ENCODE measurements at regions not wholly inside any gene's neighbourhood (a gene's known extent, or its start where the extent isn't known, plus 50 kb on each side); places are given as distances from the start of the nearest gene placed in this dataset.
"Not testable (repeated sequence)": the region's sequence is repeated elsewhere in the genome, so short reads cannot be mapped to it uniquely, and the experiment has no call there.

- TF ChIP-seq ZNF30 (CRISPR knock-in tag; IDR thresholded peaks at IDR 0.05); ZNF12 (CRISPR knock-in tag; IDR thresholded peaks at IDR 0.05); POLR2AphosphoS5 (IDR thresholded peaks at IDR 0.05; ENCODE audit: low read depth, low read length); POLR2A (IDR thresholded peaks at IDR 0.05; ENCODE audit: insufficient read depth in 1 of 2, low read depth in 2 of 2, low read length in 2 of 2); ZNF670 (CRISPR knock-in tag; IDR thresholded peaks at IDR 0.05; ENCODE audit: borderline replicate concordance); ZNF44 (CRISPR knock-in tag; IDR thresholded peaks at IDR 0.05); JUNB (CRISPR knock-in tag; IDR thresholded peaks at IDR 0.05; ENCODE audit: borderline replicate concordance); RAD51 (IDR thresholded peaks at IDR 0.05; ENCODE audit: borderline replicate concordance); ZNF773 (CRISPR knock-in tag; IDR thresholded peaks at IDR 0.05; ENCODE audit: borderline replicate concordance): not testable (repeated sequence)
- TF ChIP-seq, protein P1, sequence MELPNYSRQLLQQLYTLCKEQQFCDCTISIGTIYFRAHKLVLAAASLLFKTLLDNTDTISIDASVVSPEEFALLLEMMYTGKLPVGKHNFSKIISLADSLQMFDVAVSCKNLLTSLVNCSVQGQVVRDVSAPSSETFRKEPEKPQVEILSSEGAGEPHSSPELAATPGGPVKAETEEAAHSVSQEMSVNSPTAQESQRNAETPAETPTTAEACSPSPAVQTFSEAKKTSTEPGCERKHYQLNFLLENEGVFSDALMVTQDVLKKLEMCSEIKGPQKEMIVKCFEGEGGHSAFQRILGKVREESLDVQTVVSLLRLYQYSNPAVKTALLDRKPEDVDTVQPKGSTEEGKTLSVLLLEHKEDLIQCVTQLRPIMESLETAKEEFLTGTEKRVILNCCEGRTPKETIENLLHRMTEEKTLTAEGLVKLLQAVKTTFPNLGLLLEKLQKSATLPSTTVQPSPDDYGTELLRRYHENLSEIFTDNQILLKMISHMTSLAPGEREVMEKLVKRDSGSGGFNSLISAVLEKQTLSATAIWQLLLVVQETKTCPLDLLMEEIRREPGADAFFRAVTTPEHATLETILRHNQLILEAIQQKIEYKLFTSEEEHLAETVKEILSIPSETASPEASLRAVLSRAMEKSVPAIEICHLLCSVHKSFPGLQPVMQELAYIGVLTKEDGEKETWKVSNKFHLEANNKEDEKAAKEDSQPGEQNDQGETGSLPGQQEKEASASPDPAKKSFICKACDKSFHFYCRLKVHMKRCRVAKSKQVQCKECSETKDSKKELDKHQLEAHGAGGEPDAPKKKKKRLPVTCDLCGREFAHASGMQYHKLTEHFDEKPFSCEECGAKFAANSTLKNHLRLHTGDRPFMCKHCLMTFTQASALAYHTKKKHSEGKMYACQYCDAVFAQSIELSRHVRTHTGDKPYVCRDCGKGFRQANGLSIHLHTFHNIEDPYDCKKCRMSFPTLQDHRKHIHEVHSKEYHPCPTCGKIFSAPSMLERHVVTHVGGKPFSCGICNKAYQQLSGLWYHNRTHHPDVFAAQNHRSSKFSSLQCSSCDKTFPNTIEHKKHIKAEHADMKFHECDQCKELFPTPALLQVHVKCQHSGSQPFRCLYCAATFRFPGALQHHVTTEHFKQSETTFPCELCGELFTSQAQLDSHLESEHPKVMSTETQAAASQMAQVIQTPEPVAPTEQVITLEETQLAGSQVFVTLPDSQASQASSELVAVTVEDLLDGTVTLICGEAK (IDR thresholded peaks at IDR 0.05), result not testable (repeated sequence)
- TF ChIP-seq, protein P1 (CRISPR knock-in tag; IDR thresholded peaks at IDR 0.05), result not testable (repeated sequence)
These were observed 241.3 kb upstream of the ZNF608 start for GRCh38 chr5:124987786-124988185.

Measured in HepG2 (cell line).